SK-N-SH (cell line): ENCODE measurements at regions not wholly inside any gene's neighbourhood (a gene's known extent, or its start where the extent isn't known, plus 50 kb on each side); places are given as distances from the start of the nearest gene placed in this dataset.

Experiments used
- CTCF ChIA-PET: fragments of 300-600, 350-600 bp; formaldehyde crosslinking; extraction: SDS; loops from one replicate; lab custom pipeline; 2021; lab: Yijun Ruan, JAX
- POLR2A ChIA-PET: fragments of 350-600 bp; sonication (Branson Sonifier 250); formaldehyde crosslinking; extraction: SDS; loops from one replicate; lab custom pipeline; 2020; ENCODE audit warnings: antibody characterized with exemption, inconsistent platforms; lab: Yijun Ruan, JAX
- DNase-seq: peaks from one replicate; pipeline ENCODE4 v3.0.0; 2012
- H2AFZ ChIP-seq: fragments of 200-600 bp; sonication (generic); 2 replicates; pipeline ENCODE4 v1.8.1; 2016; ENCODE audit warnings: antibody characterized with exemption, mild to moderate bottlenecking, low read depth
- H3F3A ChIP-seq: fragments of 200-600 bp; sonication (generic); replicated peaks from 2 replicates; pipeline ENCODE3; 2016; ENCODE audit warnings: antibody characterized with exemption, mild to moderate bottlenecking; ENCODE audit not compliant: insufficient read depth
- H3K27ac ChIP-seq, 2 experiments: fragments of 200-500 bp in 1 of 2; fragments of 200-600 bp in 1 of 2; sonication (Bioruptor generic) in 1 of 2; sonication (generic), shearing (Covaris generic) in 1 of 2; 2 replicates each; pipeline versions ENCODE4 v1.5.1 to v1.6.1; 2014 to 2016; ENCODE audit warnings: low read depth in 2 of 2, inconsistent platforms in 1 of 2, low read length in 1 of 2, mild to moderate bottlenecking in 1 of 2, mixed read lengths in 1 of 2
- H3K27me3 ChIP-seq: fragments of 200-600 bp; sonication (generic), shearing (Covaris generic); 2 replicates; pipeline ENCODE4 v1.6.1; 2016; ENCODE audit warnings: mixed run types; ENCODE audit not compliant: insufficient read depth
- H3K36me3 ChIP-seq, 2 experiments: fragments of 200-500 bp in 1 of 2; fragments of 200-600 bp in 1 of 2; sonication (Bioruptor generic) in 1 of 2; sonication (generic) in 1 of 2; replicated peaks in 1 of 2; 2 replicates each; pipeline versions ENCODE3 to v1.5.1; 2014 to 2016; ENCODE audit warnings: low read length in 1 of 2, mild to moderate bottlenecking in 1 of 2; ENCODE audit not compliant: insufficient read depth in 2 of 2, control insufficient read depth in 1 of 2
- H3K4me1 ChIP-seq, 2 experiments: fragments of 200-500 bp in 1 of 2; fragments of 200-600 bp in 1 of 2; sonication (Bioruptor generic) in 1 of 2; sonication (generic), shearing (Covaris generic) in 1 of 2; 2 replicates each; pipeline versions ENCODE4 v1.5.1 to v1.6.1; 2014 to 2016; ENCODE audit warnings: low read depth in 1 of 2, low read length in 1 of 2, mixed run types in 1 of 2; ENCODE audit not compliant: insufficient read depth in 2 of 2, control insufficient read depth in 1 of 2
- H3K4me2 ChIP-seq: fragments of 200-600 bp; sonication (generic), shearing (Covaris generic); 2 replicates; pipeline ENCODE4 v1.6.1; 2017; ENCODE audit warnings: mixed run types
- H3K4me3 ChIP-seq, 2 experiments: fragments of 200-500 bp in 1 of 2; fragments of 200-600 bp in 1 of 2; sonication (Bioruptor generic) in 1 of 2; sonication (generic), shearing (Covaris generic) in 1 of 2; 2 replicates each; pipeline versions ENCODE4 v1.5.1 to v1.8.1; 2014 to 2016; ENCODE audit warnings: low read depth in 2 of 2, inconsistent platforms in 1 of 2, low read length in 1 of 2, mild to moderate bottlenecking in 1 of 2, mixed read lengths in 1 of 2, moderate library complexity in 1 of 2
- H3K79me2 ChIP-seq: fragments of 200-600 bp; sonication (generic); 2 replicates; pipeline ENCODE4 v1.8.1; 2017; ENCODE audit warnings: mild to moderate bottlenecking; ENCODE audit not compliant: insufficient read depth
- H3K9ac ChIP-seq: fragments of 200-600 bp; sonication (generic); 2 replicates; pipeline ENCODE4 v1.6.1; 2017; ENCODE audit warnings: mixed run types
- H3K9me2 ChIP-seq: fragments of 200-600 bp; sonication (generic); 2 replicates; pipeline ENCODE4 v1.6.1; 2017; ENCODE audit warnings: mixed run types
- H3K9me3 ChIP-seq: fragments of 200-600 bp; sonication (generic); 2 replicates; pipeline ENCODE4 v1.6.1; 2017; ENCODE audit warnings: mixed run types, mild to moderate bottlenecking, moderate library complexity
- H4K20me1 ChIP-seq: fragments of 200-600 bp; sonication (generic); 2 replicates; pipeline ENCODE4 v1.6.1; 2017; ENCODE audit warnings: mild to moderate bottlenecking, mixed run types; ENCODE audit not compliant: insufficient read depth
- FOSL2 ChIP-seq: IDR thresholded peaks from 2 replicates; pipeline ENCODE4 v1.4.0; 2012; ENCODE audit warnings: low read depth, mild to moderate bottlenecking, moderate library complexity, borderline replicate concordance
- GABPA ChIP-seq: IDR thresholded peaks from 2 replicates; pipeline ENCODE4 v1.4.0; 2012; ENCODE audit warnings: low read depth, mild to moderate bottlenecking
- GATA2 ChIP-seq: sonication (generic); formaldehyde crosslinking; IDR thresholded peaks from 2 replicates; pipeline ENCODE4 v1.5.0; 2020; ENCODE audit warnings: mild to moderate bottlenecking, missing genetic modification reagents
- NRF1 ChIP-seq: IDR thresholded peaks from 2 replicates; pipeline ENCODE4 v1.6.1; 2012; ENCODE audit warnings: low read depth, mild to moderate bottlenecking, low read length
- RCOR1 ChIP-seq: fragments of 150-350 bp; IDR thresholded peaks from 2 replicates; pipeline ENCODE4 v1.6.1; 2017; ENCODE audit warnings: antibody characterized with exemption, low read length
- SMC3 ChIP-seq: IDR thresholded peaks from 2 replicates; pipeline ENCODE4 v1.6.1; 2012; ENCODE audit warnings: low read depth, low read length, improper control_type of control experiment
- TAF1 ChIP-seq: IDR thresholded peaks from 2 replicates; pipeline ENCODE4 v1.6.1; 2012; ENCODE audit warnings: low read depth, mild to moderate bottlenecking, low read length, moderate library complexity, borderline replicate concordance
- TEAD4 ChIP-seq: IDR thresholded peaks from 2 replicates; pipeline ENCODE4 v1.4.0; 2012; ENCODE audit warnings: mild to moderate bottlenecking, borderline replicate concordance; ENCODE audit not compliant: insufficient read depth
- WGBS: methylation state at CpG from one replicate; pipeline ENCODE4 v1.1.6; 2017; ENCODE audit warnings: low lambda C conversion rate; 5-methylcytosine and 5-hydroxymethylcytosine counted together
- TF ChIP-seq, protein P1 (sequence below): IDR thresholded peaks from 2 replicates; pipeline ENCODE4 v1.6.1; 2012; ENCODE audit warnings: mild to moderate bottlenecking, low read depth, low read length, moderate library complexity
- TF ChIP-seq, protein P2 (sequence below): fragments of 200-600 bp; sonication (generic); IDR thresholded peaks from 2 replicates; pipeline ENCODE4 v1.6.1; 2017; ENCODE audit warnings: antibody characterized with exemption, mild to moderate bottlenecking, moderate library complexity

DNA sequence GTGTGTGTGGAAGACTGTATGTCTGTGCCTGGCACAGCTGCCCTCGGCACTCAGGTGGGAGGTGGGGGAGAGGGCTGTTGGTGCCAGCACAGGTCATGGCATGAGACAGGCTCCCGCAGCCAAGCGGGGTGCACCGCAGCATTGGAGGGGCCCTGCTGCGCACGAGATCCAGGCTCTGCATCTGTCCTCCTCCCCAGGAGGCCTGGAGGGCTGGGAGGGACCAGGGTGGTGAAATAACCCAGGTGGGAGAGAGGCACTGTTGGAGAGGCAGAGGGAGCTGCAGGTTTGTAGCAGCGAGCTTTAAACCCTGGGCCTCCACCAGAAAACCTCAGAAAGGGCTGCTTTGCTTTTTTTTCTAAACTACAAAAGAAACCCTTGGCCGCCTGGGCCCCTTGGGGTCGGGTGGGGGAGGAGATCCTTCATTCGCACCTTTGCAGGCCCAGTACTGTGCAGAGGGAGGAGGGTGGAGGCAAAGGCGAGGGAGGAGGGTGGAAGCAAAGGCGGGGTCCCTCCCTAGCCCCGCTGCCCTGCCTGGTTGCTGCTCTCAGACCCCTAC lies 241.7 kb downstream of the SEC14L1 start:
- Histone ChIP-seq H3K4me1 (peaks cover 13 to 94% of the 10 kb centered on the region in 2 experiments; a peak in 3 of 4 replicates), H3K79me2 (peaks cover 91% of the 10 kb centered on the region), H3F3A (no peaks in the 10 kb centered on the region), H3K4me3 (no peak overlapping the region), H3K36me3 (no peaks in the 10 kb centered on the region), H3K9me3 (no peaks in the 10 kb centered on the region), H4K20me1 (peaks cover 68% of the 10 kb centered on the region), H3K4me2 (no peak overlapping the region), H2AFZ (no peak overlapping the region), H3K9me2 (no peaks in the 10 kb centered on the region), H3K27me3 (no peaks in the 10 kb centered on the region), H3K9ac (no peak overlapping the region), H3K27ac (peak overlapping the region in 1 of 2 experiments; percentile 12; a peak in 1 of 4 replicates)
- no peak for DNase-seq
- 82% methylated on average over 11 of the region's 13 CpGs for WGBS
- ChIA-PET POLR2A (interaction anchor here (0.6 kb wide), 1 partner anchor 21 kb away, joined by 3 read pairs; no protein-coding TSS in a partner anchor), CTCF (interaction anchor here (1.0 to 2.1 kb wide), 8 partner anchors 10 to 113 kb away, joined by 3 to 7 read pairs (median 4); no protein-coding TSS in a partner anchor)
- TF ChIP-seq FOSL2 (no peak), NRF1 (no peak), TAF1 (no peak), GABPA (no peak), RCOR1 (no peak)

DNA sequence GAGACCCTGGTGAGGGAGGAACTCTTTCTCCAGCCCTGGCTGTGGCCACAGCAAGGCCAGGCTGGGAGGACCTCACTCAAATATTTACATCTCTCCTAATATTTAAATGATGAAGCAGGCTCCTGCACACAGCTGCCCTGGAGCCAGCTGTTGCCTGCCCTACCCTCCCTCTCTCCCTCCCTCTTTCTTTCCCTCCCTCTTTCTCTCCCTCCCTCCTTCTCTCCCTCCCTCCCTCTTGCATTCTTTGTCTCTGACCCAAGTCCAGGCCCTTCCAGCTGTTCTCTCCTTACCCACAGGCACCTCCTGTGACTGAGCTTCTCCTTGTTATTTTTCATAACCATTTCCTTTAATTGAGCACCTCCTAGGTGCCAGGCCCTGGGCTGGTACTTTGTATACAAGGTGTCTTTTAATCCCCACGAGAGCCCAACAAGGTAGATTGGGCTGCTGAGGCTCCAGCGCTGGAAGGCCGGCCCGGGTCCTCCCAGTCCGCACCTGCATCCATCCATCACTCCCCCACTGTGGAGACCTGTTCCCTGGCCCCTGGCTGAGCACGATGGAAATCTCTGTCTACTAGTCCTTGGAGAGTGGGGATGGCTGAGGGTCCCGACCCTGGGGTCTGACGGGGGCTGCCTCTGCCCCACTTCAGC lies 242.3 kb downstream of the SEC14L1 start:
- TF ChIP-seq, protein P1, sequence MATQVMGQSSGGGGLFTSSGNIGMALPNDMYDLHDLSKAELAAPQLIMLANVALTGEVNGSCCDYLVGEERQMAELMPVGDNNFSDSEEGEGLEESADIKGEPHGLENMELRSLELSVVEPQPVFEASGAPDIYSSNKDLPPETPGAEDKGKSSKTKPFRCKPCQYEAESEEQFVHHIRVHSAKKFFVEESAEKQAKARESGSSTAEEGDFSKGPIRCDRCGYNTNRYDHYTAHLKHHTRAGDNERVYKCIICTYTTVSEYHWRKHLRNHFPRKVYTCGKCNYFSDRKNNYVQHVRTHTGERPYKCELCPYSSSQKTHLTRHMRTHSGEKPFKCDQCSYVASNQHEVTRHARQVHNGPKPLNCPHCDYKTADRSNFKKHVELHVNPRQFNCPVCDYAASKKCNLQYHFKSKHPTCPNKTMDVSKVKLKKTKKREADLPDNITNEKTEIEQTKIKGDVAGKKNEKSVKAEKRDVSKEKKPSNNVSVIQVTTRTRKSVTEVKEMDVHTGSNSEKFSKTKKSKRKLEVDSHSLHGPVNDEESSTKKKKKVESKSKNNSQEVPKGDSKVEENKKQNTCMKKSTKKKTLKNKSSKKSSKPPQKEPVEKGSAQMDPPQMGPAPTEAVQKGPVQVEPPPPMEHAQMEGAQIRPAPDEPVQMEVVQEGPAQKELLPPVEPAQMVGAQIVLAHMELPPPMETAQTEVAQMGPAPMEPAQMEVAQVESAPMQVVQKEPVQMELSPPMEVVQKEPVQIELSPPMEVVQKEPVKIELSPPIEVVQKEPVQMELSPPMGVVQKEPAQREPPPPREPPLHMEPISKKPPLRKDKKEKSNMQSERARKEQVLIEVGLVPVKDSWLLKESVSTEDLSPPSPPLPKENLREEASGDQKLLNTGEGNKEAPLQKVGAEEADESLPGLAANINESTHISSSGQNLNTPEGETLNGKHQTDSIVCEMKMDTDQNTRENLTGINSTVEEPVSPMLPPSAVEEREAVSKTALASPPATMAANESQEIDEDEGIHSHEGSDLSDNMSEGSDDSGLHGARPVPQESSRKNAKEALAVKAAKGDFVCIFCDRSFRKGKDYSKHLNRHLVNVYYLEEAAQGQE = no peak
- TF ChIP-seq NRF1 = no peak
- no peak for TF ChIP-seq SMC3
- TF ChIP-seq, protein P2, sequence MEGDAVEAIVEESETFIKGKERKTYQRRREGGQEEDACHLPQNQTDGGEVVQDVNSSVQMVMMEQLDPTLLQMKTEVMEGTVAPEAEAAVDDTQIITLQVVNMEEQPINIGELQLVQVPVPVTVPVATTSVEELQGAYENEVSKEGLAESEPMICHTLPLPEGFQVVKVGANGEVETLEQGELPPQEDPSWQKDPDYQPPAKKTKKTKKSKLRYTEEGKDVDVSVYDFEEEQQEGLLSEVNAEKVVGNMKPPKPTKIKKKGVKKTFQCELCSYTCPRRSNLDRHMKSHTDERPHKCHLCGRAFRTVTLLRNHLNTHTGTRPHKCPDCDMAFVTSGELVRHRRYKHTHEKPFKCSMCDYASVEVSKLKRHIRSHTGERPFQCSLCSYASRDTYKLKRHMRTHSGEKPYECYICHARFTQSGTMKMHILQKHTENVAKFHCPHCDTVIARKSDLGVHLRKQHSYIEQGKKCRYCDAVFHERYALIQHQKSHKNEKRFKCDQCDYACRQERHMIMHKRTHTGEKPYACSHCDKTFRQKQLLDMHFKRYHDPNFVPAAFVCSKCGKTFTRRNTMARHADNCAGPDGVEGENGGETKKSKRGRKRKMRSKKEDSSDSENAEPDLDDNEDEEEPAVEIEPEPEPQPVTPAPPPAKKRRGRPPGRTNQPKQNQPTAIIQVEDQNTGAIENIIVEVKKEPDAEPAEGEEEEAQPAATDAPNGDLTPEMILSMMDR = no peak
- no peak for TF ChIP-seq TEAD4
- no peak for TF ChIP-seq GATA2 (CRISPR knock-in tag)
- Histone ChIP-seq H3K4me2 (0 out of 2 replicates have a peak overlapping the region, but pooled peaks have one; percentile 2), H3K9me3 (no peaks in the 10 kb centered on the region), H3K27ac (peak overlapping the region in 1 of 2 experiments; percentile 12; a peak in 1 of 4 replicates), H3K27me3 (no peaks in the 10 kb centered on the region), H3K36me3 (no peaks in the 10 kb centered on the region), H4K20me1 (peaks cover 62% of the 10 kb centered on the region), H3K9ac (no peak overlapping the region), H3K79me2 (peaks cover 88% of the 10 kb centered on the region), H3K9me2 (no peaks in the 10 kb centered on the region), H2AFZ (no peak overlapping the region), H3F3A (no peaks in the 10 kb centered on the region), H3K4me1 (peaks cover 15 to 94% of the 10 kb centered on the region in 2 experiments; a peak in 3 of 4 replicates), H3K4me3 (no peak overlapping the region)
- ChIA-PET CTCF (interaction anchor here (1.0 to 2.3 kb wide), 4 partner anchors 9 to 59 kb away, joined by 3 to 10 read pairs (median 4); no protein-coding TSS in a partner anchor), POLR2A (no interaction called here)
- DNase-seq = no peak
- WGBS = 93% methylated on average over 8 of the region's 8 CpGs
